Adrenal gland (tissue), 9 donors: ENCODE measurements at regions not wholly inside any gene's neighbourhood (a gene's known extent, or its start where the extent isn't known, plus 50 kb on each side); places are given as distances from the start of the nearest gene placed in this dataset.

Source experiments
- DNase-seq, 7 donors: peaks; one replicate each; pipeline ENCODE4 v3.0.0-alpha.2; 2019 to 2020
- H3K27ac ChIP-seq, 5 donors: fragments of 200-600 bp; sonication (generic) in 4 of 5; 1 replicate in 3 of 5; 2 replicates in 2 of 5; pipeline versions ENCODE4 v1.5.1 to v1.8.0; 2016 to 2020; ENCODE audit warnings: mild to moderate bottlenecking in 1 of 5
- H3K27me3 ChIP-seq: fragments of 200-600 bp; 2 replicates; pipeline ENCODE4 v1.8.0; 2021
- H3K36me3 ChIP-seq, 2 donors: fragments of 200-600 bp; replicated peaks in 1 of 2; 1 replicate in 1 of 2; 2 replicates in 1 of 2; pipeline versions ENCODE4 v1.5.1 to v1.8.0; 2018 to 2022
- H3K4me1 ChIP-seq, 2 donors: fragments of 200-600 bp; replicated peaks in 1 of 2; 1 replicate in 1 of 2; 2 replicates in 1 of 2; pipeline versions ENCODE4 v1.5.1 to v1.8.0; 2018 to 2021
- H3K4me3 ChIP-seq, 4 donors: fragments of 200-600 bp; sonication (generic) in 3 of 4; one replicate each; pipeline ENCODE4 v1.5.1; 2016 to 2018
- H3K9me3 ChIP-seq, 3 donors: fragments of 200-600 bp; sonication (generic) in 1 of 3; replicated peaks in 1 of 3; 1 replicate in 2 of 3; 2 replicates in 1 of 3; pipeline versions ENCODE4 v1.5.1 to v1.8.0; 2016 to 2021
- POLR2A ChIP-seq, 2 donors: fragments of 450-650 bp; IDR thresholded peaks; one replicate each; pipeline ENCODE4 v1.6.1; 2017; ENCODE audit warnings: antibody characterized with exemption in 2 of 2, mild to moderate bottlenecking in 2 of 2, moderate library complexity in 1 of 2
- WGBS, 4 donors: extraction: QIAGEN DNeasy Blood & Tissue Kit in 2 of 4; methylation state at CpG; one replicate each; pipeline versions ENCODE4 v1.1.5 to v1.1.7; 2013 to 2017; 5-methylcytosine and 5-hydroxymethylcytosine counted together
- intact Hi-C, 2 donors: fragments of 100-400 bp; cut with DNase I; formaldehyde crosslinking; loops; one replicate each; pipeline versions ENCODE4 v1.14.1 to v1.15.0; 2022 to 2023
- TF ChIP-seq, protein P1 (sequence below), 6 experiments: fragments of 450-650 bp in 4 of 6; fragments of 200-600 bp in 2 of 6; sonication (generic) in 1 of 6; IDR thresholded peaks; 1 replicate in 5 of 6; 2 replicates in 1 of 6; pipeline versions ENCODE4 v1.5.1 to v1.8.0; 2016 to 2021; ENCODE audit warnings: antibody characterized with exemption in 6 of 6, mild to moderate bottlenecking in 2 of 6, moderate library complexity in 1 of 6
- donor health status: healthy with polysubstance abuse.
- donor health status: Bipolar disorder and iron deficiency.
- donor health status: DM: yes; HTN: yes; CAD: no.
- donor health status: DM: no; HTN: no; CAD: no.
- donor health status: DM: no; HTN: no; CAD: no.

GRCh38 chr5:93006915-93007314 is 574.1 kb downstream of the NR2F1-AS1 start:
- no peak for DNase-seq
- WGBS, 4 donors: 41 to 74% (median 57%) methylated on average over 2 of the region's 2 CpGs
- Histone ChIP-seq H3K36me3 (no peaks in the 10 kb centered on the region), H3K4me1 (no peaks in the 10 kb centered on the region), H3K27ac (no peak overlapping the region), H3K27me3 (no peaks in the 10 kb centered on the region), H3K9me3 (no peaks in the 10 kb centered on the region), H3K4me3 (no peak overlapping the region)
- TF ChIP-seq, protein P1, sequence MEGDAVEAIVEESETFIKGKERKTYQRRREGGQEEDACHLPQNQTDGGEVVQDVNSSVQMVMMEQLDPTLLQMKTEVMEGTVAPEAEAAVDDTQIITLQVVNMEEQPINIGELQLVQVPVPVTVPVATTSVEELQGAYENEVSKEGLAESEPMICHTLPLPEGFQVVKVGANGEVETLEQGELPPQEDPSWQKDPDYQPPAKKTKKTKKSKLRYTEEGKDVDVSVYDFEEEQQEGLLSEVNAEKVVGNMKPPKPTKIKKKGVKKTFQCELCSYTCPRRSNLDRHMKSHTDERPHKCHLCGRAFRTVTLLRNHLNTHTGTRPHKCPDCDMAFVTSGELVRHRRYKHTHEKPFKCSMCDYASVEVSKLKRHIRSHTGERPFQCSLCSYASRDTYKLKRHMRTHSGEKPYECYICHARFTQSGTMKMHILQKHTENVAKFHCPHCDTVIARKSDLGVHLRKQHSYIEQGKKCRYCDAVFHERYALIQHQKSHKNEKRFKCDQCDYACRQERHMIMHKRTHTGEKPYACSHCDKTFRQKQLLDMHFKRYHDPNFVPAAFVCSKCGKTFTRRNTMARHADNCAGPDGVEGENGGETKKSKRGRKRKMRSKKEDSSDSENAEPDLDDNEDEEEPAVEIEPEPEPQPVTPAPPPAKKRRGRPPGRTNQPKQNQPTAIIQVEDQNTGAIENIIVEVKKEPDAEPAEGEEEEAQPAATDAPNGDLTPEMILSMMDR (IDR thresholded peaks at IDR 0.05): no peak
- TF ChIP-seq POLR2A (IDR thresholded peaks at IDR 0.05): no peak
- intact Hi-C loops: no loop called here

DNA sequence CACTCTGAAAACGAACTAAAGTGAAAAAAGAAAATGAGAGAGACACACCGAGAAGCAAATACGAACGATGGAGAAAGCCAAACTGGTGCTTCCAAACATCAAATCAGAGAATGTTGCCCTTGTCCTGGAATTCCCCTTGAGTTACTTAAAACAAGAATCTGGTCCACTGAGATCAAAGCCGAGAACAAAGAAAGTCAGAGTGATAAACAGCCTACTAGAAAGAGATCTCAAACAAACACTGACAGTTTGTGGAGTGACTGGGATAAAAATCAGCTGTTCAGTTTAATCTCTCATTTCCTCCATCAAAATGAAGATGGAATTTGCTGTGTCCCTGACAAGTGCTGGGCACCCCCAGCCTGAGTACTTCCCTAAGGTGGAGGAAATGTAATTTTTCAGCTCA is 582.6 kb downstream of the NR2F1-AS1 start:
- peaks cover 0 to 6% (median 0%) of the 10 kb centered on the region in 3 donors for H3K9me3 ChIP-seq
- 34 to 52% (median 43%) methylated on average over 5 of the region's 5 CpGs for WGBS, 4 donors
- H3K4me1 ChIP-seq: no peaks in the 10 kb centered on the region
- no peak overlapping the region for H3K4me3 ChIP-seq
- intact Hi-C loops: no loop called here
- H3K27ac ChIP-seq: no peak overlapping the region
- no peaks in the 10 kb centered on the region for H3K27me3 ChIP-seq
- no peak for DNase-seq
- no peaks in the 10 kb centered on the region for H3K36me3 ChIP-seq
- TF ChIP-seq, protein P1 (IDR thresholded peaks at IDR 0.05): no peak
- no peak for TF ChIP-seq POLR2A (IDR thresholded peaks at IDR 0.05)

- H3K27me3 ChIP-seq: no peaks in the 10 kb centered on the region
- H3K4me3 ChIP-seq: no peak overlapping the region
- intact Hi-C loops: no loop called here
- WGBS, 4 donors: 91 to 98% (median 96%) methylated on average over 1 of the region's 1 CpG
- no peak for DNase-seq
- peaks cover 0 to 6% (median 0%) of the 10 kb centered on the region in 3 donors for H3K9me3 ChIP-seq
- H3K4me1 ChIP-seq: no peaks in the 10 kb centered on the region
- no peaks in the 10 kb centered on the region for H3K36me3 ChIP-seq
- H3K27ac ChIP-seq: no peak overlapping the region
- TF ChIP-seq, protein P1 (IDR thresholded peaks at IDR 0.05): no peak
- TF ChIP-seq POLR2A (IDR thresholded peaks at IDR 0.05): no peak
These were observed 586.6 kb downstream of the NR2F1-AS1 start for GRCh38 chr5:92994392-92994791.

- no peak overlapping the region for H3K27ac ChIP-seq
- no peaks in the 10 kb centered on the region for H3K36me3 ChIP-seq
- no peak overlapping the region for H3K4me3 ChIP-seq
These were observed 588.9 kb downstream of the NR2F1-AS1 start for GRCh38 chr5:92992073-92992472.

More at GRCh38 chr5:92992073-92992472, 588.9 kb downstream of the NR2F1-AS1 start:
- intact Hi-C loops: no loop called here
- TF ChIP-seq, protein P1 (IDR thresholded peaks at IDR 0.05): no peak
- TF ChIP-seq POLR2A (IDR thresholded peaks at IDR 0.05): no peak
- no peak for DNase-seq
- Histone ChIP-seq H3K4me1 (no peaks in the 10 kb centered on the region), H3K9me3 (peaks cover 0 to 6% (median 0%) of the 10 kb centered on the region in 3 donors), H3K27me3 (no peaks in the 10 kb centered on the region)
